GM21515 (cell line): ENCODE measurements at regions not wholly inside any gene's neighbourhood (a gene's known extent, or its start where the extent isn't known, plus 50 kb on each side); places are given as distances from the start of the nearest gene placed in this dataset.
A peak's percentile ranks its signal among the peaks of the same experiment; 100 is the strongest.

Source experiments
- ATAC-seq: cut with Tn5 transposase; IDR thresholded peaks from one replicate; pipeline ENCODE4 v1.9.1; 2021; ENCODE audit not compliant: unreplicated experiment

DNA sequence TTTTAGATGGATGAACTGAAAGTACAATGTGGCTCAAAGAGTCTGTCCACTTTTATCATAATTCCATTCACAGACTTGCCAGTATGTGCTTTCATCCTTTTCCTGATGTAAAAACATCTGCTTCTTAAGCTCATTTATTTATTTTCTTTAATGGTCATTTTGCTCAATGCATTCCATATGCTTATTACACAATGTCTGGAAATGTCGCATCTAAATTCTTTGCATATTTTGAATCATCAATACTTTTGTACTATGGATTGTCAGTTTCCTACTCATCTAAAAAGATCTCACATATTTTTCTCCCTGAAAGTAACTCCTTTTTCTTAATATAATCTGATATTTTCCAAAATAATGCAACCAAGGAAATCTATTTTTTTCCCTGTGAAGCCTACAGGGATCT lies 1315.8 kb downstream of the EFNB2 start:
- no peak for ATAC-seq

DNA sequence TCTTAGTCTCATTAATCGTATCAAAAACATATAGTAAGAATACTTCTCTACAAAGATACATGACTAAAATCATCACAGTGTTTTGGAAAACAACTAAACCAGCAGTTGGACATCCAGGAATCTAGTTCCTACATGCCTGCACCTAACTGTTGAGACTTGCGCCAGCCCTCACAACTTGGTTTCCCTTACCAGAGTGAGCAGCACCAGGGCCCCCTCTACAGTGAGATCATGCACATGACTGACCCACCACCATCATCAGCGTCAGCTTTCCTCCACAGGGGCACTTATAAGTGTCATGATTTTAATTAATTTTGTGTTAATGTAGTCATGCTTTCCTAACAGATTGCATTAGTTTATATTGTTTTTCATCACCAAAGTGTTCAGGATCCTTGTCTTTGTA lies 1322.0 kb downstream of the EFNB2 start:
- ATAC-seq: no peak

DNA sequence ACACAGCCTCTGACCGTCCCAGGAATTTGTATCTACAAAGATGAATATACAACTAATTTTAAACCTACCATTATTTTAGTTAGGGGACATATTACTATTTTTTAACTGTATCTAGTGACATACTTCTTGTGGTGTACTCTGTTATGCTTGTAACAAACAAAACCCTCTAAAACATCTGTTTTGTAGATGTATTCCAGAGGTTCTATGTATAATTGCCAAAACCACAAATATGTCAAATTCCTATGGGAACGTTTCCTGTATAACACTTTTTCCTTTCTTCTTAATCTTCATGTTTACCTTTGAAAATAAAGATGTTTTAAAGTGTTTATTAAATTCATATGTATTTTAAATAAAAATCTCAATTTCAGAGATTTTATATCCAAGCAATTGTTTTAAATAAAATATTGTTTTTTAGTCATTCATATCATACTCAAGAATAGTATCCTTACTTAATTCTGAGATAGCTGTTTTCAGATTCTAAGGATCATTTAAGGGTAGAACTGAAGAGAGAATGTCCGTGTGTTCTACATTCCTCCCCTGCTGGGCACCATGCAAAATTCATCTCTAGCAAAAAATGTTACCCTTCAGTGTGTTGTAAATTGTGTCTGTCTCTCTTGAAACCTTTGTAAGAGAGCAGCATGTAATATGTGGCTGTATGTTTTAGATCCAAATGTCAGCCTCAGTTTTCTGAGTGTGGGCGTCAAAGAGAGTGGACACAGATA lies 1327.7 kb downstream of the EFNB2 start:
- ATAC-seq: no peak

DNA sequence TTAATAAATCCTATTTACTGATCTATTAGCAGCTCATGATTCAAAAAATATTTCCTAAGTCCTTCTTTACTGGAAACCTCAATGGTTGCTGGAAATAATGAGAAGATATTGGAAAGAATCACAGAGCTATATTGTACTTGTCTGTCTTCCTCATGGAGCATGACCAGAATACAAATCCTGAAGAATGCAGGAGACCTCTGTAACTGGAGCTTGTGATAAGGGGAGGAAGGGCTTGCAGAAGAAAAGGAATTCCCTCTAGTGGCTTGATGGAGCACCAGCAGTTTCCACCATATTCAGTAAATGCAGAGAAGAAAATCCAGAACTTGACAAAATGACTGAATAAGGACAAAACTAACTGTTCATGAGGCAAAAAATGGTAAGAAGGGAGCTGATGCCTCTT lies 1333.1 kb downstream of the EFNB2 start:
- peak; percentile 78 for ATAC-seq

- no peak for ATAC-seq
These were observed 1334.1 kb downstream of the EFNB2 start for GRCh38 chr13:105201351-105201750.

- ATAC-seq: no peak
These were observed 1335.3 kb downstream of the EFNB2 start for GRCh38 chr13:105200181-105200580.

GRCh38 chr13:105196052-105196451 lies 1339.4 kb downstream of the EFNB2 start:
- ATAC-seq: no peak

GRCh38 chr13:105193026-105193425 lies 1342.4 kb downstream of the EFNB2 start:
- ATAC-seq: no peak

DNA sequence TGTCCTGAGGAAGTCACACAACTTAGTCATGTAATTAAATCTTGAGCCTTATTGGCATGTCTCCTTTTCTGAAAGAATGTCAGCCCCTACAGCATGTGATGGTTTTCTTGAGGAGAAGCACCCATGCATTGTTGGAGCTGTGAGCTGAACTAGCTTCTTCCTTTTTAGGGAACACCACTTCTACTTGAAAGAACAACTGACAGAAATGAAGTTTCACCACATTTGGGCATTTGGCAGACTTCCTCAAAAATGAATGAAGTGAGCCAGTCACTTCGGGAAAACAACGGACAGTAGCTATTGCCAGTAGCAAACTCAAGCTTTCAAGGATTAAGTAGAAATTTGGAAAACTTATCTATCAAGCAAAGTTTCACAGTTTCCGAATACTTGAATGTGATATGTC lies 1351.3 kb downstream of the EFNB2 start:
- ATAC-seq: no peak

DNA sequence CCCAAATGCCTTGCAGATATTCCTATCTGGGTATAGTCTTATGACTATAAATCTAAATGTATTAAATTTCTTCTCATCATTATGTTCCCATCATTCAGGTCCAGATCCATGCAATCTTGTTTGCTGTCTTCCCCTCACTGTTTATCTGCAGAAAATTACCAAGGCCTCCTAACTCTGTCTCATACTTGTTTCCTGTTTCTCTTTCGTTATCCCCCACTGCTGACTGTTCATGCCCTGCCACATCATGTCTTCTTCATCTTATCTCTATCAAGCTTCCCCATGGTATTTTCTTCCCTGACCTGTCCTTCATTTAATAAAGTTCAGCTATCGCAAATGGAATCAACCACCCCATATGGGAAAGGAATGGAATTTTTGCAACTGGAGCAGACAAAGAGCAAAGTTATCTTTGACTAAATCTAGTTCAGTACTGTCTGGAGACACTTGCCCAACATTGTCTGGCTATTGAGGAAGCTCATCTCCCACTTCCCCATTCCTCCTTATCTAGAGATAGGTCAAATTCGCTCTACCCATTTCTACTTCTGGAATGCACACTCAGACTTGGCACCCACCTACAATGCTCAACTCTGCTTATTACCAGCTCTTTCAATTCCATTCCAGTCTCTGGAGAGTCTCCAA lies 1358.1 kb downstream of the EFNB2 start:
- ATAC-seq: no peak

DNA sequence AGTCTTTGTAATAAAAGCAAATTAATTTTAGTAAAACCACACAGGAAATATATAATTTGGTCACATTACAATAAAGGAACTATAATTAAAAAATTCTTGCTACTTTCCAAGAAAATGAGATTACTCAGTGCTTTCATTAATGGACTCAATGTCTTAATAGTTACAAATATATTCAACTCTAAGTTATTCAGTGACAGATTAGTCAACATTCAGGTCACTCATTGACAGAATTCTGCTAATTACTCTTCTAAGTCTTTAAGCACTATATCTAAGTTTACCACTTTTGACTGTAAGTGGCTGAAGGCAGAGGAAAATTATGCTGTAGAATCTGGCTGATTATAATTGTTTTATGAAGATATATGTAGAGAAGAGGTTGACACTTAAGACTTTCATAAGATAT lies 1365.0 kb downstream of the EFNB2 start:
- ATAC-seq: no peak

- no peak for ATAC-seq
These were observed 1367.2 kb downstream of the EFNB2 start for GRCh38 chr13:105168295-105168694.

DNA sequence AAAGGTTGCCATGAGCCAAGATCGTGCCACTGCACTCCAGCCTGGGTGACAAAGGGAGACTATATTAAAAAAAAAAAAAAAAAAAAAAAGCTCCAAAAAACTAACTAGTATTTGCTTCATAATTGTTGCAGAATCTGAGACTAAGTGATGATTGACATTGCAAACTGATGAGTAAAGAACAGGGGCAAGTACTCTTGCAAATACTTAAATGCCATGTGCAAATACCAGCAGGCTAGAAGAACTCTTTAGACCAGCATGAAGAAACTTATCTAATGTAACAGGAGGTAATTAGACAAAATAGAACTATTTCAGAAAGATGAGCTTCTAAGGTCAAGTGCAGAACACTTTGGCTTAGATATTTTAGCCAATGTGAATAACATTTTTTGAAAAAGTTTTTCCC lies 1368.1 kb downstream of the EFNB2 start:
- ATAC-seq: no peak

GRCh38 chr13:105165449-105166125 lies 1369.9 kb downstream of the EFNB2 start:
- peak; percentile 96 for ATAC-seq

- no peak for ATAC-seq
These were observed 1375.6 kb downstream of the EFNB2 start for GRCh38 chr13:105159841-105160240.

- ATAC-seq: no peak
These were observed 1381.9 kb downstream of the EFNB2 start for GRCh38 chr13:105153611-105154010.

GRCh38 chr13:105151639-105152038 lies 1383.8 kb downstream of the EFNB2 start:
- no peak for ATAC-seq

GRCh38 chr13:105147461-105147860 lies 1388.0 kb downstream of the EFNB2 start:
- ATAC-seq: no peak

- no peak for ATAC-seq
These were observed 1390.5 kb downstream of the EFNB2 start for GRCh38 chr13:105144936-105145335.

GRCh38 chr13:105144020-105144419 lies 1391.4 kb downstream of the EFNB2 start:
- no peak for ATAC-seq

GRCh38 chr13:105142556-105142955 lies 1392.9 kb downstream of the EFNB2 start:
- no peak for ATAC-seq
